Uterus (tissue), 2 donors: ENCODE measurements at regions not wholly inside any gene's neighbourhood (a gene's known extent, or its start where the extent isn't known, plus 50 kb on each side); places are given as distances from the start of the nearest gene placed in this dataset.

Source experiments
- POLR2A ChIP-seq, 2 donors: fragments of 450-650 bp; IDR thresholded peaks; one replicate each; pipeline ENCODE4 v1.6.1; 2016; ENCODE audit warnings: antibody characterized with exemption in 2 of 2, mild to moderate bottlenecking in 1 of 2, moderate library complexity in 1 of 2
- TF ChIP-seq, protein P1 (sequence below), 4 experiments: fragments of 200-600 bp in 2 of 4; fragments of 450-650 bp in 2 of 4; sonication (generic) in 2 of 4; IDR thresholded peaks; one replicate each; pipeline ENCODE4 v1.5.1; 2016 to 2019; ENCODE audit warnings: antibody characterized with exemption in 4 of 4, mild to moderate bottlenecking in 2 of 4, moderate library complexity in 1 of 4

DNA sequence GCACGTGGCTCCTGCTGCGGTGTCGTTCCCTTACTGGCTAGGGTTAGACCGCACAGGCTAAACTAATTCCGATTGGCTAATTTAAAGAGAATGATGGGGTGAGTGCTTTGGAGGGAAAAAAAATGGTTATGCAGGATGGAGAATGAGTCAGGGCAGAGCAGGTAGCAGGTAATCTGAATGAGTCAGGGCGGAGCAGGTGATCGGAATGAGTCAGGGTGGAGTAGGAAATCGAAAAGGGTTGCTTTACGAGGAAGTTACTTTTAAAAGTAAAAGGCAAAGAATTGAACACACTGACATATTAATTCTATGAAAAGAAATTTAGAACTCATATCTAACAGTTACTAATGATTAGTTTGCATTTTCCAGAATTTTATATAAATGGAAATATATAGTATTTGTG is 335.5 kb downstream of the FOXO1 start:
- TF ChIP-seq, protein P1, sequence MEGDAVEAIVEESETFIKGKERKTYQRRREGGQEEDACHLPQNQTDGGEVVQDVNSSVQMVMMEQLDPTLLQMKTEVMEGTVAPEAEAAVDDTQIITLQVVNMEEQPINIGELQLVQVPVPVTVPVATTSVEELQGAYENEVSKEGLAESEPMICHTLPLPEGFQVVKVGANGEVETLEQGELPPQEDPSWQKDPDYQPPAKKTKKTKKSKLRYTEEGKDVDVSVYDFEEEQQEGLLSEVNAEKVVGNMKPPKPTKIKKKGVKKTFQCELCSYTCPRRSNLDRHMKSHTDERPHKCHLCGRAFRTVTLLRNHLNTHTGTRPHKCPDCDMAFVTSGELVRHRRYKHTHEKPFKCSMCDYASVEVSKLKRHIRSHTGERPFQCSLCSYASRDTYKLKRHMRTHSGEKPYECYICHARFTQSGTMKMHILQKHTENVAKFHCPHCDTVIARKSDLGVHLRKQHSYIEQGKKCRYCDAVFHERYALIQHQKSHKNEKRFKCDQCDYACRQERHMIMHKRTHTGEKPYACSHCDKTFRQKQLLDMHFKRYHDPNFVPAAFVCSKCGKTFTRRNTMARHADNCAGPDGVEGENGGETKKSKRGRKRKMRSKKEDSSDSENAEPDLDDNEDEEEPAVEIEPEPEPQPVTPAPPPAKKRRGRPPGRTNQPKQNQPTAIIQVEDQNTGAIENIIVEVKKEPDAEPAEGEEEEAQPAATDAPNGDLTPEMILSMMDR (IDR thresholded peaks at IDR 0.05) = no peak
- no peak for TF ChIP-seq POLR2A (IDR thresholded peaks at IDR 0.05)
